Subcutaneous abdominal adipose tissue (tissue), 5 donors: ENCODE measurements at regions not wholly inside any gene's neighbourhood (a gene's known extent, or its start where the extent isn't known, plus 50 kb on each side); places are given as distances from the start of the nearest gene placed in this dataset.

Source experiments
- H3K27ac ChIP-seq: one replicate; pipeline ENCODE4 v1.7.0; 2013; ENCODE audit warnings: low read depth, mild to moderate bottlenecking, inconsistent platforms, low read length, moderate library complexity
- H3K27me3 ChIP-seq, 5 donors: one replicate each; pipeline ENCODE4 v1.7.0; 2013; ENCODE audit warnings: low read length in 5 of 5, inconsistent platforms in 1 of 5; ENCODE audit not compliant: control insufficient read depth in 5 of 5, insufficient read depth in 4 of 5
- H3K36me3 ChIP-seq, 5 donors: one replicate each; pipeline ENCODE4 v1.7.0; 2013; ENCODE audit warnings: low read length in 5 of 5; ENCODE audit not compliant: control insufficient read depth in 5 of 5, insufficient read depth in 5 of 5
- H3K4me1 ChIP-seq, 5 donors: one replicate each; pipeline ENCODE4 v1.7.0; 2013; ENCODE audit warnings: low read length in 5 of 5, mild to moderate bottlenecking in 3 of 5, moderate library complexity in 1 of 5; ENCODE audit not compliant: control insufficient read depth in 5 of 5, insufficient read depth in 5 of 5
- H3K4me3 ChIP-seq, 5 donors: one replicate each; pipeline ENCODE4 v1.7.0; 2013; ENCODE audit warnings: low read length in 5 of 5, low read depth in 1 of 5
- H3K9ac ChIP-seq, 5 donors: one replicate each; pipeline ENCODE4 v1.7.0; 2013; ENCODE audit warnings: low read length in 5 of 5, mild to moderate bottlenecking in 4 of 5, moderate library complexity in 3 of 5
- H3K9me3 ChIP-seq, 5 donors: one replicate each; pipeline ENCODE4 v1.7.0; 2013; ENCODE audit warnings: low read length in 5 of 5; ENCODE audit not compliant: control insufficient read depth in 5 of 5
- donor health status: healthy.
- donor health status: healthy.
- donor health status: healthy.
- donor health status: healthy.
- donor health status: healthy.

- Histone ChIP-seq H3K4me3 (no peak overlapping the region), H3K4me1 (no peaks in the 10 kb centered on the region), H3K9me3 (no peaks in the 10 kb centered on the region)
Observed at GRCh38 chr2:185891403-185891802, 152.8 kb downstream of the FSIP2 start.

GRCh38 chr2:185891804-185892411, 153.3 kb downstream of the FSIP2 start:
- Histone ChIP-seq H3K4me1 (no peaks in the 10 kb centered on the region), H3K36me3 (peaks cover 0 to 2% (median 0%) of the 10 kb centered on the region in 5 donors), H3K9ac (no peak overlapping the region), H3K4me3 (no peak overlapping the region), H3K27ac (no peak overlapping the region), H3K9me3 (no peaks in the 10 kb centered on the region), H3K27me3 (no peaks in the 10 kb centered on the region)

More at GRCh38 chr2:185891403-185891802, 152.8 kb downstream of the FSIP2 start:
- H3K36me3 ChIP-seq: peaks cover 0 to 2% (median 0%) of the 10 kb centered on the region in 5 donors
- no peak overlapping the region for H3K9ac ChIP-seq
- no peak overlapping the region for H3K27ac ChIP-seq
- no peaks in the 10 kb centered on the region for H3K27me3 ChIP-seq

GRCh38 chr2:185892484-185892883, 153.9 kb downstream of the FSIP2 start:
- Histone ChIP-seq H3K4me3 (no peak overlapping the region), H3K9me3 (no peaks in the 10 kb centered on the region), H3K9ac (no peak overlapping the region), H3K36me3 (peaks cover 0 to 2% (median 0%) of the 10 kb centered on the region in 5 donors), H3K27ac (no peak overlapping the region), H3K4me1 (no peaks in the 10 kb centered on the region), H3K27me3 (no peaks in the 10 kb centered on the region)

- no peak overlapping the region for H3K27ac ChIP-seq
Observed at GRCh38 chr2:185894223-185894622, 155.6 kb downstream of the FSIP2 start.

GRCh38 chr2:185895828-185896693, 157.5 kb downstream of the FSIP2 start:
- Histone ChIP-seq H3K27ac (no peak overlapping the region), H3K9me3 (no peaks in the 10 kb centered on the region), H3K4me3 (no peak overlapping the region), H3K36me3 (peaks cover 0 to 2% (median 0%) of the 10 kb centered on the region in 5 donors), H3K9ac (no peak overlapping the region), H3K4me1 (no peaks in the 10 kb centered on the region), H3K27me3 (no peaks in the 10 kb centered on the region)

More at GRCh38 chr2:185894223-185894622, 155.6 kb downstream of the FSIP2 start:
- H3K9ac ChIP-seq: no peak overlapping the region
- no peak overlapping the region for H3K4me3 ChIP-seq
- no peaks in the 10 kb centered on the region for H3K9me3 ChIP-seq
- H3K4me1 ChIP-seq: no peaks in the 10 kb centered on the region
- peaks cover 0 to 2% (median 0%) of the 10 kb centered on the region in 5 donors for H3K36me3 ChIP-seq
- no peaks in the 10 kb centered on the region for H3K27me3 ChIP-seq

GRCh38 chr2:185899366-185899765, 160.8 kb downstream of the FSIP2 start:
- Histone ChIP-seq H3K9me3 (no peaks in the 10 kb centered on the region), H3K36me3 (no peaks in the 10 kb centered on the region), H3K4me1 (peaks cover 0 to 6% (median 0%) of the 10 kb centered on the region in 5 donors), H3K4me3 (no peak overlapping the region), H3K27me3 (no peaks in the 10 kb centered on the region), H3K27ac (no peak overlapping the region), H3K9ac (no peak overlapping the region)

- no peak overlapping the region for H3K4me3 ChIP-seq
- no peaks in the 10 kb centered on the region for H3K4me1 ChIP-seq
- no peaks in the 10 kb centered on the region for H3K36me3 ChIP-seq
- no peaks in the 10 kb centered on the region for H3K27me3 ChIP-seq
- H3K27ac ChIP-seq: no peak overlapping the region
- no peak overlapping the region for H3K9ac ChIP-seq
- H3K9me3 ChIP-seq: peaks cover 0 to 4% (median 0%) of the 10 kb centered on the region in 5 donors
Observed at GRCh38 chr2:185919155-185919554, 180.6 kb downstream of the FSIP2 start.

- H3K9ac ChIP-seq: no peak overlapping the region
- no peaks in the 10 kb centered on the region for H3K27me3 ChIP-seq
- H3K9me3 ChIP-seq: peaks cover 0 to 4% (median 0%) of the 10 kb centered on the region in 5 donors
- H3K27ac ChIP-seq: no peak overlapping the region
- no peaks in the 10 kb centered on the region for H3K4me1 ChIP-seq
- H3K4me3 ChIP-seq: no peak overlapping the region
- no peaks in the 10 kb centered on the region for H3K36me3 ChIP-seq
Observed at GRCh38 chr2:185921048-185921756, 182.6 kb downstream of the FSIP2 start.

- Histone ChIP-seq H3K9ac (no peak overlapping the region), H3K36me3 (no peaks in the 10 kb centered on the region), H3K27me3 (no peaks in the 10 kb centered on the region), H3K9me3 (no peaks in the 10 kb centered on the region), H3K4me3 (no peak overlapping the region), H3K27ac (no peak overlapping the region), H3K4me1 (no peaks in the 10 kb centered on the region)
Observed at GRCh38 chr2:185934232-185934631, 195.6 kb downstream of the FSIP2 start.

- H3K36me3 ChIP-seq: peaks cover 0 to 14% (median 0%) of the 10 kb centered on the region in 5 donors
- H3K9ac ChIP-seq: no peak overlapping the region
- H3K9me3 ChIP-seq: peaks cover 0 to 13% (median 5%) of the 10 kb centered on the region in 5 donors
- H3K27ac ChIP-seq: no peak overlapping the region
- no peaks in the 10 kb centered on the region for H3K4me1 ChIP-seq
- no peaks in the 10 kb centered on the region for H3K27me3 ChIP-seq
- H3K4me3 ChIP-seq: no peak overlapping the region
Observed at GRCh38 chr2:185939858-185940257, 201.3 kb downstream of the FSIP2 start.
